Uterus (tissue), 2 donors: ENCODE measurements at regions not wholly inside any gene's neighbourhood (a gene's known extent, or its start where the extent isn't known, plus 50 kb on each side); places are given as distances from the start of the nearest gene placed in this dataset.

ENCODE experiments used
- POLR2A ChIP-seq, 2 donors: fragments of 450-650 bp; IDR thresholded peaks; one replicate each; pipeline ENCODE4 v1.6.1; 2016; ENCODE audit warnings: antibody characterized with exemption in 2 of 2, mild to moderate bottlenecking in 1 of 2, moderate library complexity in 1 of 2
- TF ChIP-seq, protein P1 (sequence below), 4 experiments: fragments of 200-600 bp in 2 of 4; fragments of 450-650 bp in 2 of 4; sonication (generic) in 2 of 4; IDR thresholded peaks; one replicate each; pipeline ENCODE4 v1.5.1; 2016 to 2019; ENCODE audit warnings: antibody characterized with exemption in 4 of 4, mild to moderate bottlenecking in 2 of 4, moderate library complexity in 1 of 4

DNA sequence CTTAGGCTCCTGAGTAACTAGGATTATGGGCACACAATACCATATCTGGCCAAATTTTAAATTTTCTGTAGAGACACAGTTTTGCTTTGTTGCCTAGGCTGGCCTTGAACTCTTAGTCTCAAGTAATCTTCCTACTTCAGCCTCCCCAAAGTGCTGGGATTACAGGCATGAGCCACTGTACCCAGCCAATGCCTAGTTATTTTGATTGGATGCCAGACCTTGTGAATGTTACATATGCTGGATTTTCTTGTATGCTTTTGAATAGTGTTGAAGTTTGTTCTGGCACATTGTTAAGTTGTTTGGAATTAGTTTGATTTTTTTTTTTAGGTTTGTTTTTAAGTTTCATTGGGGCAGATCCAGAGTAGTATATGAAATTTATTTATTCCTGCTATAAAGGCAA lies 110.7 kb upstream of the ANO5 start:
- TF ChIP-seq, protein P1, sequence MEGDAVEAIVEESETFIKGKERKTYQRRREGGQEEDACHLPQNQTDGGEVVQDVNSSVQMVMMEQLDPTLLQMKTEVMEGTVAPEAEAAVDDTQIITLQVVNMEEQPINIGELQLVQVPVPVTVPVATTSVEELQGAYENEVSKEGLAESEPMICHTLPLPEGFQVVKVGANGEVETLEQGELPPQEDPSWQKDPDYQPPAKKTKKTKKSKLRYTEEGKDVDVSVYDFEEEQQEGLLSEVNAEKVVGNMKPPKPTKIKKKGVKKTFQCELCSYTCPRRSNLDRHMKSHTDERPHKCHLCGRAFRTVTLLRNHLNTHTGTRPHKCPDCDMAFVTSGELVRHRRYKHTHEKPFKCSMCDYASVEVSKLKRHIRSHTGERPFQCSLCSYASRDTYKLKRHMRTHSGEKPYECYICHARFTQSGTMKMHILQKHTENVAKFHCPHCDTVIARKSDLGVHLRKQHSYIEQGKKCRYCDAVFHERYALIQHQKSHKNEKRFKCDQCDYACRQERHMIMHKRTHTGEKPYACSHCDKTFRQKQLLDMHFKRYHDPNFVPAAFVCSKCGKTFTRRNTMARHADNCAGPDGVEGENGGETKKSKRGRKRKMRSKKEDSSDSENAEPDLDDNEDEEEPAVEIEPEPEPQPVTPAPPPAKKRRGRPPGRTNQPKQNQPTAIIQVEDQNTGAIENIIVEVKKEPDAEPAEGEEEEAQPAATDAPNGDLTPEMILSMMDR (IDR thresholded peaks at IDR 0.05), result no peak
- TF ChIP-seq POLR2A (IDR thresholded peaks at IDR 0.05), result no peak
